MCF 10A (cell line): ENCODE measurements at regions not wholly inside any gene's neighbourhood (a gene's known extent, or its start where the extent isn't known, plus 50 kb on each side); places are given as distances from the start of the nearest gene placed in this dataset.

Source experiments
- BruUV-seq: library from RNA; stranded (reverse); fragments of 400-500 nt; replicated peaks from 2 replicates; lab custom pipeline; 2021; lab: Mats Ljungman, UMichigan
- CTCF ChIA-PET: fragments of 300-600 bp; sonication (Branson Sonifier 250); formaldehyde crosslinking; extraction: SDS; loops from one replicate; lab custom pipeline; 2021; ENCODE audit warnings: antibody characterized with exemption, inconsistent platforms; lab: Yijun Ruan, JAX
- POLR2A ChIA-PET: fragments of 300-600, 350-650 bp; sonication (Branson Sonifier 250); formaldehyde crosslinking; extraction: SDS; loops from one replicate; lab custom pipeline; 2020; ENCODE audit warnings: antibody characterized with exemption, inconsistent platforms; lab: Yijun Ruan, JAX
- DNase-seq: peaks from one replicate; pipeline ENCODE4 v3.0.0-alpha.2; 2018; ENCODE audit not compliant: unreplicated experiment
- H3K27ac Mint-ChIP-seq: one replicate; pipeline ENCODE4 v1.8.0; 2022; ENCODE audit warnings: mild to moderate bottlenecking, low read depth, mixed read lengths; ENCODE audit not compliant: unreplicated experiment
- H3K27me3 Mint-ChIP-seq: one replicate; pipeline ENCODE4 v1.8.0; 2022; ENCODE audit warnings: mixed read lengths; ENCODE audit not compliant: insufficient read depth, unreplicated experiment
- H3K36me3 Mint-ChIP-seq: one replicate; pipeline ENCODE4 v1.8.0; 2022; ENCODE audit warnings: mild to moderate bottlenecking, moderate library complexity, mixed read lengths; ENCODE audit not compliant: insufficient read depth, unreplicated experiment
- H3K4me1 Mint-ChIP-seq: one replicate; pipeline ENCODE4 v1.8.0; 2022; ENCODE audit warnings: mixed read lengths; ENCODE audit not compliant: insufficient read depth, unreplicated experiment
- H3K4me3 Mint-ChIP-seq: one replicate; pipeline ENCODE4 v1.8.0; 2022; ENCODE audit warnings: mild to moderate bottlenecking, moderate library complexity, mixed read lengths; ENCODE audit not compliant: unreplicated experiment
- H3K9me3 Mint-ChIP-seq: one replicate; pipeline ENCODE4 v1.8.0; 2022; ENCODE audit warnings: mixed read lengths; ENCODE audit not compliant: unreplicated experiment
- intact Hi-C: fragments of 100-400 bp; cut with micrococcal nuclease; formaldehyde crosslinking; loops from 2 replicates; pipeline ENCODE4 v1.14.1; 2022
- TF ChIP-seq, protein P1 (sequence below): fragments of 200-600 bp; IDR thresholded peaks from one replicate; pipeline ENCODE4 v1.8.0; 2022; ENCODE audit warnings: antibody characterized with exemption, mild to moderate bottlenecking; ENCODE audit not compliant: unreplicated experiment

DNA sequence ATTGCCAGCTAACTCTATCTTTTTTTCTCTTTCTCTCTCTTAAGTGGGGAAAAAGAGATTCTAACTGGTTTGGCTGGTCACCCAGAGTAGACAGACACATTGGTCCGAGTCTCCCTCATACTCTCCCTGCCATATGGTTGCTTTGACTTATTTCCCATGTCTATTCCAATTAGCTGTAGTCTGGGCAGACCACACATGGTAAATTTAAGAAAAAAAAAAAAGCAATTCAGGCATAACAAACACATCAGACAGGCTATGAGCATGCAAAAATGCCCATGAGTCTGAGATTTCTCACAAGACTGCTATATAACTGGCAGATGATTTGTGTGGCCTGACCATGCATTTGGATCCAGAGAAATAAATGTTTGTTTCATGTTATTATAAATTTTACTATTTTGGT lies 110.2 kb upstream of the FGF10 start:
- Mint-ChIP-seq H3K4me3 (no peak overlapping the region), H3K27ac (no peak overlapping the region), H3K4me1 (no peaks in the 10 kb centered on the region), H3K9me3 (no peaks in the 10 kb centered on the region), H3K36me3 (no peaks in the 10 kb centered on the region), H3K27me3 (no peaks in the 10 kb centered on the region)
- intact Hi-C loops: no loop called here
- DNase-seq: no peak
- TF ChIP-seq, protein P1, sequence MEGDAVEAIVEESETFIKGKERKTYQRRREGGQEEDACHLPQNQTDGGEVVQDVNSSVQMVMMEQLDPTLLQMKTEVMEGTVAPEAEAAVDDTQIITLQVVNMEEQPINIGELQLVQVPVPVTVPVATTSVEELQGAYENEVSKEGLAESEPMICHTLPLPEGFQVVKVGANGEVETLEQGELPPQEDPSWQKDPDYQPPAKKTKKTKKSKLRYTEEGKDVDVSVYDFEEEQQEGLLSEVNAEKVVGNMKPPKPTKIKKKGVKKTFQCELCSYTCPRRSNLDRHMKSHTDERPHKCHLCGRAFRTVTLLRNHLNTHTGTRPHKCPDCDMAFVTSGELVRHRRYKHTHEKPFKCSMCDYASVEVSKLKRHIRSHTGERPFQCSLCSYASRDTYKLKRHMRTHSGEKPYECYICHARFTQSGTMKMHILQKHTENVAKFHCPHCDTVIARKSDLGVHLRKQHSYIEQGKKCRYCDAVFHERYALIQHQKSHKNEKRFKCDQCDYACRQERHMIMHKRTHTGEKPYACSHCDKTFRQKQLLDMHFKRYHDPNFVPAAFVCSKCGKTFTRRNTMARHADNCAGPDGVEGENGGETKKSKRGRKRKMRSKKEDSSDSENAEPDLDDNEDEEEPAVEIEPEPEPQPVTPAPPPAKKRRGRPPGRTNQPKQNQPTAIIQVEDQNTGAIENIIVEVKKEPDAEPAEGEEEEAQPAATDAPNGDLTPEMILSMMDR: no peak
- no TSS peak for BruUV-seq
- ChIA-PET CTCF (interaction anchor here (0.9 kb wide), 2 partner anchors 23 to 769 kb away, joined by 3 read pairs; no protein-coding TSS in a partner anchor), POLR2A (no interaction called here)

DNA sequence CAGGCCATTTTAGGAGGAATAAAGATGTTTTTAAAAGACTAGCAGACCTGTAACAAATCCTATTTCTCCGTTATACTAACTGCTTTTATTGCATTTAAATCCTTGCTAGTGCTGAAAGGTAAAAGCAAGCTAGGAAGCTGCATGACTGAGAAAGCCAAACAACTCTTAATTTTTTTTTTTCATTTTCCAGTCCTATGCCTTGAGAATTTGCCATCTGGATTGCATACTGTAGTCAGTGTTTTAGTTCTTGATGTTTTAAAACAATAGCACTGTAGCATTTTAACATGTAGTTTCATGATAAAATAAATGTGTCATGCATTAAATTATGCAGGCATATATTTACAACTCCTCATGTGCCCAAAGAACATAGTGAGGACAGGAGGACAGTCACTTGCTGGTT lies 108.4 kb upstream of the FGF10 start:
- Mint-ChIP-seq H3K36me3 (no peaks in the 10 kb centered on the region), H3K27ac (no peak overlapping the region), H3K4me3 (no peak overlapping the region), H3K9me3 (no peaks in the 10 kb centered on the region), H3K27me3 (no peaks in the 10 kb centered on the region), H3K4me1 (no peaks in the 10 kb centered on the region)
- POLR2A ChIA-PET: no interaction called here
- TF ChIP-seq, protein P1: no peak
- CTCF ChIA-PET: no interaction called here
- no peak for DNase-seq
- no TSS peak for BruUV-seq
- intact Hi-C loops: no loop called here

DNA sequence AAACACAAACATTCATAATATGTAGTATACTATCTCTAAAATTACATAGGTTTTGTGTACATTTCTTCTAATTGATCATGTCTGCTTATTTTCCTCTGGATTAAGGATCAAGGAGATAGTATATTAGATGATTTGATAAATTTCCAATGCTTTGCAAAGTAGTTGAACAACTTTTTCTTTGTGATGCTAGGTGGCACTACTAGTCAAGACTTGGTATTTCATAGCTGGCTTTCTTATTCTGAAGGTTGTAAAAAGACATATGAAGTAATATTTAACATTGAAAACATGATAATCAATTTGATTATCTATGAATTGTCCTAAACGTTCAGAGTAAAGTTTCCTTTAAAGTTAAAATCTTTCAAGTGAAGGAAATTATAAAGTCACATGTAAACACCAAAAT lies 106.1 kb upstream of the FGF10 start:
- Mint-ChIP-seq H3K4me3 (no peak overlapping the region), H3K36me3 (no peaks in the 10 kb centered on the region), H3K27ac (no peak overlapping the region), H3K9me3 (no peaks in the 10 kb centered on the region), H3K4me1 (no peaks in the 10 kb centered on the region), H3K27me3 (no peaks in the 10 kb centered on the region)
- intact Hi-C loops: loop anchor here (1.0 kb wide), 1 partner anchor 279 kb away; no protein-coding TSS in a partner anchor
- ChIA-PET POLR2A (no interaction called here), CTCF (no interaction called here)
- DNase-seq: no peak
- TF ChIP-seq, protein P1: no peak
- BruUV-seq: no TSS peak

DNA sequence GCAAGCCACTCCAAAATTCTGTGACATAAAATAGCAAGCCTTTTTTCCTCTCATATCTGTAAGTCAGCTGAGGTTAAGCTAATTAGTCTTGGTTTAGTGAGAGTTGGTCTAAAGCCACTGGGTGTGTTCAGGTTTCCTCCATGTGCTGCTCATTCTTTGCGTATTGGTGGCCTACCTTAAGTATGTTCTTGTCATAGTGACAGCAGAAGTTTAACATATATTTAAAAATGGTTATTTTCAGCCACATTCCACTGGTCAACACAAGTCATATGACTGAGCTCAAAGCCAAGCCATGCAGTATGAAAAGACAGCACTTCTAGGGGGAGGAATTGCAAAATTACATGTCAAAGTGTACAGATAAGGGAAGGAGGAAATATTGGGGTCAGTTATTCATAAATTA lies 100.5 kb upstream of the FGF10 start:
- no peaks in the 10 kb centered on the region for H3K27me3 Mint-ChIP-seq
- intact Hi-C loops: no loop called here
- no peaks in the 10 kb centered on the region for H3K36me3 Mint-ChIP-seq
- POLR2A ChIA-PET: no interaction called here
- CTCF ChIA-PET: interaction anchor here (0.7 kb wide), 1 partner anchor 44 kb away, joined by 3 read pairs; no protein-coding TSS in a partner anchor
- no peak overlapping the region for H3K27ac Mint-ChIP-seq
- TF ChIP-seq, protein P1: no peak
- no peak for DNase-seq
- BruUV-seq: no TSS peak
- H3K4me1 Mint-ChIP-seq: no peaks in the 10 kb centered on the region
- H3K4me3 Mint-ChIP-seq: no peak overlapping the region
- H3K9me3 Mint-ChIP-seq: no peaks in the 10 kb centered on the region
